ENCODE measurements at regions not wholly inside any gene's neighbourhood (a gene's known extent, or its start where the extent isn't known, plus 50 kb on each side); places are given as distances from the start of the nearest gene placed in this dataset.

GRCh38 chr2:118301248-118301647 lies 213.0 kb downstream of the INSIG2 start:
- no peak for DNase-seq (ENCODE audit: low read depth in 2 of 3, low spot score in 2 of 3)

- DNase-seq (ENCODE audit: low read depth in 2 of 3, low spot score in 2 of 3) = no peak
These were observed 212.6 kb downstream of the INSIG2 start for GRCh38 chr2:118300832-118301231.

GRCh38 chr2:118296663-118297062 lies 208.4 kb downstream of the INSIG2 start:
- DNase-seq (ENCODE audit: low read depth in 2 of 3, low spot score in 2 of 3) = no peak

GRCh38 chr2:118295592-118296390 lies 207.5 kb downstream of the INSIG2 start:
- DNase-seq (ENCODE audit: low read depth in 2 of 3, low spot score in 2 of 3) = no peak

- no peak for DNase-seq (ENCODE audit: low read depth in 2 of 3, low spot score in 2 of 3)
These were observed 205.8 kb downstream of the INSIG2 start for GRCh38 chr2:118294063-118294462.

GRCh38 chr2:118292991-118293390 lies 204.7 kb downstream of the INSIG2 start:
- no peak for DNase-seq (ENCODE audit: low read depth in 2 of 3, low spot score in 2 of 3)

GRCh38 chr2:118291251-118291880 lies 203.1 kb downstream of the INSIG2 start:
- DNase-seq (ENCODE audit: low read depth in 2 of 3, low spot score in 2 of 3) = no peak

GRCh38 chr2:118290411-118291250 lies 202.4 kb downstream of the INSIG2 start:
- DNase-seq (ENCODE audit: low read depth in 2 of 3, low spot score in 2 of 3) = no peak

GRCh38 chr2:118279005-118279404 lies 190.7 kb downstream of the INSIG2 start:
- DNase-seq (ENCODE audit: low read depth in 2 of 3, low spot score in 2 of 3) = no peak

- no peak for DNase-seq (ENCODE audit: low read depth in 2 of 3, low spot score in 2 of 3)
These were observed 189.8 kb downstream of the INSIG2 start for GRCh38 chr2:118278046-118278445.

- DNase-seq (ENCODE audit: low read depth in 2 of 3, low spot score in 2 of 3) = no peak
These were observed 186.7 kb downstream of the INSIG2 start for GRCh38 chr2:118274841-118275510.

GRCh38 chr2:118272391-118272790 lies 184.1 kb downstream of the INSIG2 start:
- no peak for DNase-seq (ENCODE audit: low read depth in 2 of 3, low spot score in 2 of 3)

GRCh38 chr2:118269408-118270051 lies 181.3 kb downstream of the INSIG2 start:
- no peak for DNase-seq (ENCODE audit: low read depth in 2 of 3, low spot score in 2 of 3)

GRCh38 chr2:118268268-118268667 lies 180.0 kb downstream of the INSIG2 start:
- DNase-seq (ENCODE audit: low read depth in 2 of 3, low spot score in 2 of 3) = no peak

- no peak for DNase-seq (ENCODE audit: low read depth in 2 of 3, low spot score in 2 of 3)
These were observed 177.7 kb downstream of the INSIG2 start for GRCh38 chr2:118265873-118266455.

- DNase-seq (ENCODE audit: low read depth in 2 of 3, low spot score in 2 of 3) = no peak
These were observed 176.1 kb downstream of the INSIG2 start for GRCh38 chr2:118264232-118264990.

- DNase-seq (ENCODE audit: low read depth in 2 of 3, low spot score in 2 of 3) = no peak
These were observed 169.4 kb downstream of the INSIG2 start for GRCh38 chr2:118257696-118258095.

GRCh38 chr2:118255771-118256372 lies 167.6 kb downstream of the INSIG2 start:
- no peak for DNase-seq (ENCODE audit: low read depth in 2 of 3, low spot score in 2 of 3)

GRCh38 chr2:118255301-118255700 lies 167.0 kb downstream of the INSIG2 start:
- DNase-seq (ENCODE audit: low read depth in 2 of 3, low spot score in 2 of 3) = no peak

All from activated CD8-positive, alpha-beta memory T cell treated with anti-CD3 and anti-CD28 coated beads for 48 hours (primary cell).